Progenitor cell of endocrine pancreas (in vitro differentiated cells): ENCODE measurements at regions not wholly inside any gene's neighbourhood (a gene's known extent, or its start where the extent isn't known, plus 50 kb on each side); places are given as distances from the start of the nearest gene placed in this dataset.

Experiments
- DNase-seq: peaks from one replicate; pipeline ENCODE4 v3.0.0; 2021; ENCODE audit warnings: low spot score; ENCODE audit not compliant: unreplicated experiment
- H3K27ac Mint-ChIP-seq: 2 replicates; pipeline ENCODE4 v1.8.0; 2021; ENCODE audit warnings: mild to moderate bottlenecking, moderate library complexity, mixed read lengths
- H3K27me3 Mint-ChIP-seq: 2 replicates; pipeline ENCODE4 v1.8.0; 2021; ENCODE audit warnings: mixed read lengths
- H3K36me3 Mint-ChIP-seq: 2 replicates; pipeline ENCODE4 v1.8.0; 2022; ENCODE audit warnings: mixed read lengths; ENCODE audit not compliant: insufficient read depth
- H3K4me1 Mint-ChIP-seq: 2 replicates; pipeline ENCODE4 v1.8.0; 2021; ENCODE audit warnings: low read depth, mixed read lengths
- H3K4me3 Mint-ChIP-seq: 2 replicates; pipeline ENCODE4 v1.8.0; 2021; ENCODE audit warnings: low read depth, mild to moderate bottlenecking, moderate library complexity, mixed read lengths
- H3K9me3 Mint-ChIP-seq: 2 replicates; pipeline ENCODE4 v1.8.0; 2021; ENCODE audit warnings: low read depth, mixed read lengths
- CTCF ChIP-seq: fragments of 200-600 bp; sonication (generic); IDR thresholded peaks from one replicate; pipeline ENCODE4 v1.5.0; 2021; ENCODE audit warnings: antibody characterized with exemption, mild to moderate bottlenecking; ENCODE audit not compliant: unreplicated experiment

- TF ChIP-seq CTCF = no peak
- Mint-ChIP-seq H3K9me3 (no peaks in the 10 kb centered on the region), H3K27me3 (peaks cover 29% of the 10 kb centered on the region), H3K27ac (no peak overlapping the region), H3K4me3 (no peak overlapping the region), H3K4me1 (no peaks in the 10 kb centered on the region), H3K36me3 (no peaks in the 10 kb centered on the region)
- no peak for DNase-seq
Observed at GRCh38 chr2:555164-555922, 121.9 kb downstream of the TMEM18 start.

GRCh38 chr2:554444-554843 lies 122.8 kb downstream of the TMEM18 start:
- Mint-ChIP-seq H3K36me3 (no peaks in the 10 kb centered on the region), H3K4me3 (no peak overlapping the region), H3K27ac (no peak overlapping the region), H3K9me3 (no peaks in the 10 kb centered on the region), H3K4me1 (no peaks in the 10 kb centered on the region), H3K27me3 (peaks cover 29% of the 10 kb centered on the region)
- TF ChIP-seq CTCF = no peak
- DNase-seq = no peak

- H3K36me3 Mint-ChIP-seq = no peaks in the 10 kb centered on the region
- no peak for TF ChIP-seq CTCF
- H3K27ac Mint-ChIP-seq = no peak overlapping the region
- H3K4me1 Mint-ChIP-seq = no peaks in the 10 kb centered on the region
- H3K9me3 Mint-ChIP-seq = no peaks in the 10 kb centered on the region
- no peak for DNase-seq
- H3K4me3 Mint-ChIP-seq = no peak overlapping the region
- H3K27me3 Mint-ChIP-seq = peaks cover 31% of the 10 kb centered on the region
Observed at GRCh38 chr2:552906-553305, 124.3 kb downstream of the TMEM18 start.

GRCh38 chr2:551621-552020 lies 125.6 kb downstream of the TMEM18 start:
- Mint-ChIP-seq H3K36me3 (no peaks in the 10 kb centered on the region), H3K9me3 (no peaks in the 10 kb centered on the region), H3K27ac (no peak overlapping the region), H3K4me3 (no peak overlapping the region), H3K4me1 (no peaks in the 10 kb centered on the region), H3K27me3 (peaks cover 34% of the 10 kb centered on the region)
- TF ChIP-seq CTCF = peak; percentile 22
- no peak for DNase-seq

GRCh38 chr2:550860-551567 lies 126.2 kb downstream of the TMEM18 start:
- Mint-ChIP-seq H3K4me1 (no peaks in the 10 kb centered on the region), H3K9me3 (no peaks in the 10 kb centered on the region), H3K36me3 (no peaks in the 10 kb centered on the region), H3K4me3 (no peak overlapping the region), H3K27ac (no peak overlapping the region), H3K27me3 (peaks cover 34% of the 10 kb centered on the region)
- no peak for DNase-seq
- no peak for TF ChIP-seq CTCF
